Right hindlimb (tissue), 1 donor: ENCODE measurements at regions not wholly inside any gene's neighbourhood (a gene's known extent, or its start where the extent isn't known, plus 50 kb on each side); places are given as distances from the start of the nearest gene placed in this dataset.

Experiments used
- DNase-seq: peaks from one replicate; pipeline ENCODE4 v3.0.0-alpha.2; 2018

DNA sequence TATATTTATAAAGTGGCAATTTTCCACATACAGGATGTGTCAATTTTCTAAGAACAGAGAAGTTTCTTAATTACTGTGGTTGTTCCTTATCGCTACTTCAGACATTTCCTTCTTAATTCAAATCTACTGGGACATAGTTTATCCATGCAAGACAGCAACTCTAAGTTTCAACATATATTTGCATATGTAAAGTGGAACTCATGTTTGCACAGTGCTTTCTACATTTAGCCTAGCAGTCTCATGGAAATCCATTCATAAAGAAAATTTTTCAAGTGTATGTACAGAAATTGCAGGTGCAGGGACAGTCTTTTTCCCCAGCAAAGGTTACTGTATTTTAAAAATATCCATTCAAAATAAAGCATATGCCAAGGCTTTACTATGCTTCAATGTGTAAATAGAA, 956.7 kb upstream of the SEL1L start:
- DNase-seq: no peak

DNA sequence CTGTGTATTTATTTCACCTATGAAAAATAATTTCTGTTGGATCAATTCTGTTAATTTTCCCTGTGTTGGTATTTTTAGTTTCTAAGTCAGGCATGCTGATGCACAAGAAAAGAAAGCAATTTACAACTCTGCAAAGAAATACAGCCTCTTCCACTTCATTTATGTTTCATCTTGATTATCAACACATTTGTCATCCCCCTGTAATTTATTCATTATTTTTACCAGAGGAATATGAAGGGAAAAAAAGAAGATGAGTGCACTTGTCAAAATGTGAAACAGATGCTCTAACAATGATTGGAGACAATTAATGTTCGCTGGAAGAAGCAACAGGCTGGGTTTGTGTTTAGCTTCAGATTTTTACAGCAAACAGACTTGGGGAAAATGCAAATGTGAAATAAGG, 958.5 kb upstream of the SEL1L start:
- DNase-seq: no peak

DNA sequence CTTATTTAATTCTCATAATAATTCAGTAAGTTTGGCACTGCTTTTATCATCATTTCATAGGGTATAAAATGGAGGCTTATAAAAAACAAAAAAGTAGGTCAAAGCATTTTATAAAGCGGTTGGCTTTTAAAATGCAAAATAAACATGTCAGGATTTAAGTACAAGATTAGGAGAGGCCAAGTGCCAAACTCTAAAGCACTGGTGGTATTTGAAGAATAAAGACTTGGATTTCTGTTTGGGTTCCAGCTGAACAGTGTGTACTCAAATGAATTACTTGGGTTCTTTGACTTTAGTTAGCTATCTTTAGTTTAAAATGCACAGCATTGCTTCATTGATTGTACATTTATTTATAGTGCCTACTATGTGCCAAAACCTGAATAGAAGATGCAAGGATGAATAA, 966.6 kb upstream of the SEL1L start:
- DNase-seq: no peak

DNA sequence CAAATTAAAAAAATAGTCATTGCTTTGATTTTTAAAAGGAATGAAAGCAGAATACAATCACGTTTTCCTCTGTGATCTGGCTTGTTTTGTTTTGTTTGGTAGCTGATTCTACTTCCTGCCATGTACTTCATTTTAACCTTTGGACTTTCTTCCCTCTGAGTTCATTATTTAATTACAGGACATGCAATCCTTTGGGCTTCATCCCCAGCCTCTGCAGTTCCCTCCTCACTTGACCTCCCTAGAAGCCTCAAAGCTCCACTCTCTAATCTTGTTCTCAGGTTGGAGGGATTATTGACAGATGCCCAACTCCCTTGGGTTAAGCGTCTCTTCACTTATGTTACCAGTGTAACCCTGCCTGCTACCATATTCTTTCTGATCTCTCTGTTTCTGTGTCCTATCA, 967.9 kb upstream of the SEL1L start:
- DNase-seq: no peak

DNA sequence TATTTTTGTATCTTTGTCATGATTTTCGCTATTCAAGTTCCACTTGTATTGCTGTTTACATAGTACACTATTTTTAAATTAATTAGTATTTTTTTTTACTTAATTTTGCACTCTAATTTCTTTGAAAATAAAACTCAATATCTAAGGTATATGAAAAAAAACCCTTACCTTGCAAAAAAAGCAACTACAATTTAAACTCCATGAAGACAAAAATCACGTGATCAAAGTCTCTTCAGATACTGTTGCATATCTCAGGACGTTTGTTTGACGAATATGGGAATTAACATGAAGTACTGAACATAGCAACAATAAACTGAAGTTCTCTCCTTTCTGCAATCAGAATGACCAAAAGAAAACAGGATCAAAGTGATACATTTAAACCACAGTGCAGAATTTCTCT, 968.4 kb upstream of the SEL1L start:
- no peak for DNase-seq

DNA sequence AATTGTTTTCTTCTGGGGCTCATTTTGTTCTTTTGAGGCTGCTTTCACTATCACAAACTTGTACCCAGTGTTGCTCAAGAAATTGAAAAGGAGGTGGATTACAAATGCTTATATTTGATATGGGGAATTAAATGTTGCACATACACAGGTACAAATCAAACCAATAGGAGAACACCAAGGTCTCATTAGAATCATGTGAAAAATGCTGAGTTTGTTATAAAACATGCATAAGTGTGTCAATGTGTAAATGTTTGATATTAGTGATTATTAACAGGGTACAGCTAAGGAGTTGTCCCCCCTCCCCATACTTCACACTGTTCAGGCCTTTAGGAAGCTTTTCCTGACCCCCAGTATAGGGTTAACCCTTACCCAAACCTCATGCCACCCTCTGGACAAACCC, 971.2 kb upstream of the SEL1L start:
- DNase-seq: no peak

DNA sequence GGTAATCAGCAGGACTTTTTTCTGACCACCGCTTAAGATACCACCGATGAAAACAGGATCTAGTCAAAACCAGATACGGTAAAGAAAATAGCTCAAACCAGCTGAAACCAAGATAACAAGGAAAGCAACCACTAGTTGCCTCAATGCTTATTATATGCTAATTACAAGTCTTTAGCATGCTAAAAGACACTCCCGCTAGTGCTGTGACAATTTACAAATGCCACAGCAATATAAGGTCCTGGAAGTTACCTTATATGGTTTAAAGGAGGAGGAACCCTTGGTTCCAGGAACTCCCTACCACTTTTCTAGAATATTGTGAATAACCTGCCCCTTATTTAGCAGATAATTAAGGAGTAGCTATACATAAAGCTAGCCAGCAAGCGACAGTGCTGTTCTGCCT, 976.4 kb upstream of the SEL1L start:
- DNase-seq: no peak

DNA sequence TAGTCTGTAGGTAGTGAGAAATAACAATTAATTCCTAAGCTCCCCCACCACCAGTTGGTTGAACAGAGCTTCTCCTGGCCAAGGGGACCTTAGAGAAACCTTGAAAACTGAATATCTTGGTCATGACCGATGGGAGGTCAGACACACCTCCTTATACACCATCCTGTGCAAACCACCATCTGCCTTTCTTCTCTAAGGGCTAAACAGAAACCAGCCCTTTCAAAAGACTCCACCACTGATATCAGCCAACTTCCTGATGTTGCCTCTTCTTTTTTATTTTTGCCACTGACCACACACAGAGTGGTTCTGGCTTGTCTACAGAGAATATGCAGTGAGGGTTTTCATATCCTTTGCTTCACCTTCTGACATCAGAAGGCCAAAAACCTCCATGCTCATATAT, 977.7 kb upstream of the SEL1L start:
- DNase-seq: no peak

DNA sequence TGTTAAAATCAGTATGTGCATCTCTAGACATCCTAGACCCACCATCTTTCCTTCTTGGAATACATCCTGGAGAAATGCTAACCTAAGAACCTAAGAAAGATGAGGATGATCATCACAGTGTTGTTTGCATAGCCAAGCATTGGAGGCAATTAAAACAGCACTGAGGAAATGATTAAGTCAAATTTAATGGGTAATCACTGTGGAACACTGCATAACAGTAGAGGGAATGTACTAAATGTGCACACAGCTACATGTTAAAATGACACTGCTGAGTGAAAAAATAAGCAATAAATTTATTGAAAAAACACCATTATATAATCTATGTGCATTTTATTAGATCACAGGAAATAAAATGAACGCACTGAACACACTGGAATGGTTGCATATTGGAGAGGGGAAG, 987.1 kb upstream of the SEL1L start:
- no peak for DNase-seq

DNA sequence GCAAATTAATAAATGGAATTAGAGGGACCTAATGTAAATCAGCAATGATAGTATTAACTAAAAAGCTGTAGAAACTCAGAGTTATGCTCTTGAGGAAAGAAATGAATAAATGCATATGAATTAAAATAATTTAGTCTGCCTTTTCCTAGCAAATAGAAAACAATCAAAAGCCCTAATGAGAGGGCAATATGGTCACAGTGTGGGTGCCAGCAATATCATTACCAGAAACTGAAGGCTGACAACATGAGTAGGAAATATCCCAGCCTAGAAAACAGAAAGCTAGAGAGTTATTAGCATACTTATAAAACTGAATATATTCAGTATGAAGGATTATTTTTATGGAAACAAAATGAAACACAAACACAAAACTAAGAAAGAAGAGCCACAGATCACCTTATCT, 987.5 kb upstream of the SEL1L start:
- DNase-seq: no peak

DNA sequence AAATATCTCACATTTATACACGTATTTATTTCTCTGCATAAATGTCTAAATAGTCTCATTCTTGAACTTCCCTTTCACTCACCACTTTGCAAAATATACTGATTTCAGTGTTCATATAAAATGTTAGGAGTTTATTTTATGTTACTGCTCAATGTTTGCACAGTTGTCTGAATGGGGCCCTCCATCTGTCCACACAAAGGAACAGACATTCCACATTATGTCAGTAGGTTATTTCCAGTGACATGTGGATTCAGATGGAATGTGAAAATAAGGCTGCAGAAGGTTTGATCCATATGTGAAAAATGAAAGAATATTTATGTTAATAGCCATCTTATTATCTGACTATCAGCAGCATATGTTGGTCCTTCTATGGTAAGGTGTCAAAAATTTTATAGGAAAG, 994.4 kb upstream of the SEL1L start:
- DNase-seq: no peak

DNA sequence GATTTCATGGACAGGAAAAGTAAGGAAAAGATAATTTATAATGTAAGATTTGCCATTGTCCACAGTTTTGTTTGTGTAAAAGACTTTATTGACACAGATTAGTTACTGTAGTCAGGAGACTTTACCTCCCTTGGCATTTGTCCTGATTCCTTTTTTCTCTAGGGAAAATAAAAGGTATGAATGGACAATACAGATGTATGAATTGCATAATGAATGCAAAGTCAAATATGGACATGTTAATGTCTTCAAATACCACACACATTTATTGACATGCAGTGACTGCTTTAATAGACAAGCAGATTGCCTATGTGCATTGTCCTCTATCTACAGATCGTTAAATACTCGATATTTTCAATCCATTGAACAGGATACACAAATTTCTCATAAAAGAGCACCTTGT, 999.7 kb upstream of the SEL1L start:
- no peak for DNase-seq

DNA sequence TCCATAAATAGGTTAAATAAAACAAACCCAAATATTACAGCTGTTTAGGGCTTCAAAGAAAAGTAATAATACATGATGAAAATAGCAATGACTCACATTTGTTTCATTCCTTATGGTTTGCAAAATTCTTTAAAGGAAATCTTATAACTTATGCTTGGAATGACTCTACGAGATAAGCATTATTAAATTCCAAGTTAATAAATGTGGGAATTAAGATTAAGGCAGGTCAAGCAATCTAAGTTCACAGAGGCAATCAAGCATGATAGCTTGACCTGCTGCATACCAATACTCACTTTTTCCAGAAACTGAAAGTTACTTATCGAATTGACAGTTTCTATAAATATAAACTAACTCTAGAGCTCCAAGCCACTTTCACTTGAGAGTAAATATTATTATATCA, 1002.9 kb upstream of the SEL1L start:
- DNase-seq: no peak

DNA sequence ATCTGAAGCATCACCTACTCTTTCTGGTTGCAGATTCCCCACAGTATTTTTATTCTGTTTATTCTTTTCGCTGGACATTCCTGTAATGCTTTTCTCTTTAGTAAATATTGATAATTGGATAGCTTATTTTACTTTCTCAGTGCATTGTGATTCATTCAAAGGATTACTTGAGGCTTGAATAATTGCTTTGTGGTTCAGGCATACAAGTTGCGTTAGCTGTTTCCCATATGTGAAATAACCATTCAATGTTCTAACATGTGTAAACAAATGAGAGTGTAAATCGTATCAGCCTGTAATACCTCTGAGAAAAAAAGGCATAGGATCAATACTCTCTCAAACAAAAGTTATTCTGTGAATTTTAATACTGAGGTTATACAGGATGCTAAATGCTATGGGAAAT, 1004.2 kb upstream of the SEL1L start:
- DNase-seq: no peak

DNA sequence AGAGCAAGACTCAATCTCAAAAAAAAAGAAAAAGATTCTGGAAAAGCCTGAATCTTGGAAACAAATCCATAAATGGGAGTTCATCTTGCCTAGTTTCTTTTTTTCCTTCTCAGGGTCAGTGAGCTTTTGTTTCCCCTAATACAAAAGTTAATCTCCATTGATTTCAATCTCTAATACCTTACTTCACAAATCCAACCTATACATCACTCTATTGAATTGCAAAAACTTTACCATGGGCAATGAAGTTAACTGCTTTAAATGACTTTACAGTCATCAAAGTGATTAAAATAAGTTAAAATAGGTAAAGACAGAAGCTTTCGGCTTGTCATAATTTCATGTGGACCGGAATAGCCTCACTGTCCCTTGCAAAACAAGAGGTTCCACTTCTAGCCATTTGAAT, 1012.7 kb upstream of the SEL1L start:
- no peak for DNase-seq

DNA sequence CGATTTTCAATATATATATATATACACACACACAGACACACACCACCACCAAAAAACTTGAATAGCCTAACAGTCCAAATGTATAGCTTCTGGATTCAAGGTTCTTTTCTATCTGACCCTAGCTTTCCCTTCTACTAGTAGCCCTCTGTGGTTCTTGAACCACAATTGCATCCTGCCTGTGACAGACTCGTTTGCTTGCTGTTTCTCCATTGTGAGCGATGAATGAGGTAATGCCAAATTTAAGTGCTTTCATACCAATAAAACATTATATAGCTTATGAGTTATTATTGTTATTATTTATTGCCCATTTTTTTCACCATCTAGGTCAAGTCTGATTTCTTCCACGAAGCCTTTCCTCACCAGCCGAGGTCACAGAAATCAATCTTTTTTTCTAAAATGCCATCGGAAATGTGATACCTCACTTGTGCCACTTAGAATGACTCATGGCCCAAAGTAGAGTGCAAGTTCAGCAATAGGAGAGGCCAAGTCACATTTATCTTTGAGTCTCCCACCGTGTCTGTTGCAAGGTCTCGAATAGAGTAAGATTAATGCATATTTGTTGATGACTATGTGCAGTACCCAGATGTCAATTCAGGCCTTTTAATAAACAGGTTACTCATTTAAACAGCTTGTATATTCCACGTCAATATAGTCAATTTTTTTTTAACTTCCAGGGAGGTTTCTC, 1015.8 kb upstream of the SEL1L start:
- no peak for DNase-seq

DNA sequence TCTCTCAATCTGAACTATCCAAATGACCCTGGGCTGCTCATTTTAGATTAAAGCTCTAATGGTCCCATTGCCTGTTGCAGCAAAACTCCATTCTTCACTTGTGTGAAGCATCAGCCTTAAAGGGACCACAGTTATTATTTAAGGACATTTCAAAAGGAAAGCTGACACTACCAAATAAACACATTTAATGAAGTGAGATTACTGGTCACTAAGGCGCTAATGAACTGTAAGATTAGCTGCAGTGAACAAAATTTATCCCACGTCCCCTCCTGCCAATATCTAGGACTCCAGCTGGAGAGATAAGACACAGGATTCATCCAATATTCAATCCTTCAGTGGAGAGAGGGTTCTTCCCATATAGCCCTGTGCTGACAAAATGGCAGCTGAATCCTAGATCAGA, 1029.2 kb upstream of the SEL1L start:
- no peak for DNase-seq

DNA sequence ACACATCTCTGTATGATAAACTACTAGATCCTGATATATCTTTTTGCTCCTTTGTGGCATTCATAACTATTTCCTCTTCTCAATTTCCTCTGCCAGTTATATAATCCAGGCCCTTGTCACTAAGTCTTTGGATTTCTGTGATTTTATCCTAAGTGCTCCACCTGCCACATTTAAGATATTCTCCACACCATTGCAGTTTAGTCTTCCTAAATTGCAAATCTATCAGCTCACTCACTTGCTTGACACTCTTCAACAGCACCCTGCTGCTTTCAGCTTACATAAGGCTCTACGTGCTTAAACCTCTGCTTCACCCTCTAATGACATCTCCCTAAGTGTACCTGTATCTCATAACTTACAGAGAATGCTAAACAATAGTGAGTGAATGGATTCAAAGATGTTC, 1032.2 kb upstream of the SEL1L start:
- no peak for DNase-seq

DNA sequence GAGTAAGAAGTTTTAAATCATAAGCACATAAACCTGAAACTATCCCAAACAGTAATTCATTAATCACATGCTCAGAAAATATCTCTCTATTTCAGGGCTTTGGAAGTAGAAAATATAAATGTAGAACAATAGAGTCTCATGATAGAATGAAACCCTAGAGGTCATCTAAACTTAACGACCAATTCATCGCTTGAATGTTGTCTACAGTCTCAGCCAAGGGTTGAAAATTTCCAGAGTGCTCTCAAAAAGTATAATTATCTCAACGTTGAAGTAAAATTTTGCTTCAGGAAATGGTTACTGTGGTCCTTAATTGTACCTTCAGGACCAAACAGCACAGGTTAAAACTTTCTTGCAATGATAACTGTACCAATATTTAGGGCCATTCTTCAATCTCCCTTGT, 1053.6 kb upstream of the SEL1L start:
- DNase-seq: no peak

DNA sequence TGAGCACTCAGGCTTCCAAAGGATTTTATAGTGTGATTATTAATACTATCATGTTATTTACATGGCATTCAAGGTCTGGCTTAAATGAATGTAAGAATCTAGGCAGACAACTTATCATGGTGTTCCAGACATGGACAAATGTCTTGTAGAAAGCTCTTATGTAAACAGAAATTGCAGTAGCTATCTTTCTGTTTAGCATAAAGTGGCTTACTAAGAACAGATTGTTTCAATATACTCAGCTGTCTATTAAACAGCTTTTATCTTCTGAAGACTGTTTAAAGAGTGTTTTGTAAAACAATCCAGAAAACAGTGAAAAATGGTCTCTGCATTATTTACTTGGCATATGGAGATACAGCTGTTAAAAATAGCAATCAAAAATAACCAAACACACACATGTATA, 1061.8 kb upstream of the SEL1L start:
- no peak for DNase-seq

DNA sequence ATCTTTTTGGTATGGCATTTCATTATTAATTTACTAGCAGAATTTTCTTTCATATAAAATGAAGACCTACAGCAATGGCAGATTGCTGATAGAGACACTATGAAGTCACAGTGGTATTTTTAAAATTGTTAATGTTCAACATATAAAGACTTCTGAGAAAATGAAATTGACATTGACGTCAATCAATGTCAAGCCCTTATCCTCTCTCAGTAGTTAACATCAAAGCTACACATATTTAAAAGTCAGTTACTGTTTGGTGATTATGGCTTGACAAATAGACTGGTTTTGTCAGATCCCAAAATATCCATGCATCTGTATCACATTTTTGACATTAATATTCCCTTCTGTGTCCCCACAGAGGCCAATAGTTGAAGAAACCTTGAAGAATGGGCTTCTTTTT, 1069.1 kb upstream of the SEL1L start:
- DNase-seq: no peak

DNA sequence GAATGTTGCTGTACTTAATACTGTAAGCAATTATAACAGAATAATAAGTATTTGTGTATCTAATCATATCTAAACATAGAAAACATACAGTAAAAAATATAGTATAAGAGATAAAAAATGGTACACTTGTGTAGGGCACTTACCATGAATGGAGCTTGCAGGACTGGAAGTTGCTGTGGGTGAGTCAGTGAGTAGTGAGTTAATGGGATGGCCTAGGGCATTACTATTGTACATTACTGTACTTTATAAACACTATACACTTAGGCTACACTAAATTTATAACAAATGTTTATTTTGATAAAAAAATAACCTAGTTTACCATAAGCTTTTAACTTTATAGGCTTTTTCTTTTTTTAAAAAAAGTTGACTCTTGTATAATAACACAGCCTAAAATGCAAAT, 1071.2 kb upstream of the SEL1L start:
- no peak for DNase-seq

DNA sequence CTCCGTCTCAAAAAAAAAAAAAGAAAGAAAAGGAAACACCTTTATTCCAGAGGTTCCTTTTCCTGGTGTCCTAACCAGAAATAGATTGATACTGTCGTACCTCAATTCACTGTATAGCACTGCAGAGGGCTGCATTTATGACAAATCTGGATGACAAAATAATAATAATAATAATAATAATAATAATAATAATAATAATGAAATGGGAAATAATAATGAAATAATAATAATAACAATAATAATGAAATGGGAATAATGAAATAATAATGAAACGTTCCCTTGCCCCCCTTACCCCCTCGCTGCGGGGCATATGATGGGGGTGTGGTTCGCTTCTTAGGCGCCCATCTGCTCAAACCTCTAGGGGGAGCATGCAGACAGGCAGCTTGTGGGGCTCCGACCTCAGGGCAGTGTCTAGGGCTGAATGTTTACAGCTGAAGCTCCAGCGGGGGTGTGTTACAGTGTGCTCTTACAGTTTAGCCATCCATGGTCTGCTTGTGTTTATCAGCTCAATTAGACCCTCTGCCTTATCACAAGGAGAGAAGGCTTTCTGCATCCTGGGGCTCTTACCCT, 1088.3 kb upstream of the SEL1L start:
- DNase-seq: no peak

DNA sequence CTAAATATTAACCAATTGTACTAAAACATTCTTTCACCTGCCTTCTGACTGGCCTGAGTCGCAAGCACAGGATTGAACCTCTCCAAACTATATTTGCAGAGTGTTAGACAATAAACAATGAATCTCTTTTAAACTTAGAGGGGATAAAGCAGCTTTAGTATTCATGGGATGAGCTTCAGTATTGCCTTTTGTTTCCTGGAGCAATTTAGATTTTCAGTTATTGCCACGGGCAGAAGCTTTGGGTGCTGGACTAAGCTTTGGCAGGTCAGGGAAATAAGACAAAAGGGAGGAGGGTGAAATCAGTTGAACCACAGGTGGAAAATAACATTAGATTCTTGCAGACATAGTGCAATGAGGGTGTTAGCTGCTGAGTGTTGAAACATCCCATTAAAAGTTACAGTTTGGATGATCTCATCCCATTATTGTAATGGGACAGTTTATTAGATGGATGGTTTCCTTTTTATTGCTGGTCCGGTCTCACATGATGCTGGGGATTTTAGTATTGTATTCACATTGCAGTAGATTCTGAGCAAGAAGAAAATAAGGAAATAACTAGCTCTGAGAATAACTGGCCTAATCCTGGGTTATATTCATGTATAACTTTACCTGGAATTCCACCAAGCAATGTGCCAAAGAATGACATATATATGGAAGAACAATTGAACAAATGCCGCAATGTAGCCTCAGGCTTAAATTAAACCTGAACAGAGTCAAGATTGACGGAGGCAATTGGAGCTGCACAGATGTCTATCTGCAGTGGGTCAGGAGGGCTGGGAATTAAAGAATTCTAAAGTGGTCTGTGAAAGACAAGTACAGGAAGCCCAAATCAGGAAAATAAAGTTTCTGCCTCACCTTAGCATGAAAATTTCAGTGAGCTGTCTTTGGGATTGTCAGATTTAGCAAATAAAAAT, 1092.8 kb upstream of the SEL1L start:
- DNase-seq: no peak
